CD1c-positive myeloid dendritic cell (primary cell): ENCODE measurements at regions not wholly inside any gene's neighbourhood (a gene's known extent, or its start where the extent isn't known, plus 50 kb on each side); places are given as distances from the start of the nearest gene placed in this dataset.
"Not testable (repeated sequence)": the region's sequence is repeated elsewhere in the genome, so short reads cannot be mapped to it uniquely, and the experiment has no call there.

Experiments
- DNase-seq: peaks from one replicate; pipeline ENCODE4 v3.0.0-alpha.2; 2016; ENCODE audit errors: extremely low spot score

DNA sequence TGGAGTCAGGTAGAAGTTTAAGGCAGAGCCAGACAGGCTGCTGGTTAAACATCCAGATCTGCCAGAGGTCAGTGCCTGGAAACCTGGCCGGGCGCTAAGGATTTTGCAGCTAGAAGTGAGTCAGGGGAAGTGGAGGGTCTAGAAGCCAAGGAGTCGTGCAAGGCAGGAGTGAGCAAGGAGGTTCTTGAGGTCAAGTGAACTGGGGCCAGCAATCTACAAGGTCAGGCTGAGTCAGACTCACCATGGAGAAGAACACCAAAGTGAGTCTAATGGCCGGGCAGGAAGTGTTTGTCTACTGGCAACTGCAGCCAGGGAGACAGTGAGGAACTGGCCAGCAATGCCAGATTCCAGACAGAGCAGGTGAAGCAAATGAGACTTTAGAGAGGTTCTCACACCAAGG is 628.2 kb downstream of the ETNK1 start:
- no peak for DNase-seq

DNA sequence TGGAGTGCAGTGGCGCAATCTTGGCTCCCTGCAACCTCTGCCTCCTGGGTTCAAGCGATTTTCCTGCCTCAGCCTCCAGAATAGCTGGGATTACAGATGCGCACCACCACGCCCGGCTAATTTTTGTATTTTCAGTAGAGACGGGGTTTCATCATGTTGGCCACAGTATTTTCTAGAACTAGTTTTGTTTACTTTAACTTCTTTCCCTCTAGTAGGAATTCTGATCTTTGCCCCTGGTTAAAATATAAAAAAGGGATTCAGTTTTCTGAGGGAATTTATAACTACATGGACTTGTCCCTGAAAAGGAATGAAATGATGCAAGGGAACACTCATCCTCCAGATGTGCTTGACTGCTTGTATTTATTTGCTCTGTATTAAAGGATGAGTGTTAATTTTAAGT is 628.9 kb downstream of the ETNK1 start:
- DNase-seq = not testable (repeated sequence)

GRCh38 chr12:23259558-23259957 is 634.6 kb downstream of the ETNK1 start:
- DNase-seq = no peak

DNA sequence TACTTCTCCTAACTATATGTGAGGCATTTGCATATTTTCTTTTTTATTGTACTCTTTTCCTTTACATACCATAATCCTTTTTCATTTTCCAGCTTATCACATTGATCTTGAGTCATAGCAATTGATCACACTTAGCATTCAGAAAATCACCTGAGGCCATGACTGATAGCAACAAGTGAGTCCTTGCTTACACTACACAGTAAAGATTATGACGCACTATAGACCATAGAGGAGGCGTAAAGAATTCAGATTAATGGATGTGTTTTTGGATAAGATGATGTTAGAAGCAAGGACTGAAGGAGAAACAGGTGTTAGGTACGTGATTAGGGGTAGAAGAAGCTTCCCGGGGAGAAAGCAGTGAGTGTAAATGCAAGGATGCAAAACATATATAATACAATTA is 637.7 kb downstream of the ETNK1 start:
- DNase-seq = no peak

DNA sequence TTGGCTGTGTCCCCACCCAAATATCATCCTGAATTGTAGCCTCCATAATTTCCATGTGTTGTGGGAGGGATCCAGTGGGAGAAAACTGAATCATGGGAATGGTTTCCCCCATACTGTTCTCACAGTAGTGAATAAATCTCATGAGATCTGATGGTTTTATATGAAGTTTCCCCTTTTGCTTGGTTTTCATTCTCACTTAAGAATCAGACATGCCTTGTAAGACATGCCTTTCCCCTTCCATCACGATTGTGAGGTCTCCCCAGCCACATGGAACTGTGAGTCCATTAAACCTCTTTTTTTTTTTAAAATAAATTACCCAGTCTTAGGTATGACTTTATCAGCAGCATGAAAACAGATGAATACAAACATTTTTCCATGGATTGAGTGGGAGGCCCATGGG is 652.9 kb downstream of the ETNK1 start:
- no peak for DNase-seq

DNA sequence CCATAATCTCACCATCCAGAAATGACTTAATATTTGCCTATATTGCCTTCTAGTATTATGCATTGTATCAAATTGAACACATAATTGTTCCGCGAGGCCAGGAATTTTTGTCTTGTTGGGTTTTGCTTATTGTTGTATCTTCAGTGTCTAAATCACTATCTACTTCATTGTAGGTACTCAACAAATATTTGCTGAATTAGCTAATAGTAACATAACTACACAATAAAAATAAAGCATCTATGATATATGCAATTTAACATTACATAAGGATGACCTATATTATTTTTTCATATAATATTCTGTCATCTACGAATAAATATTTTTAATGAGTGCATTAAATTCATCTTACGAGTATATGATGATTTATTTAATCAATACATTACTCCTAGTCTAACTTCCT is 656.3 kb downstream of the ETNK1 start:
- no peak for DNase-seq

DNA sequence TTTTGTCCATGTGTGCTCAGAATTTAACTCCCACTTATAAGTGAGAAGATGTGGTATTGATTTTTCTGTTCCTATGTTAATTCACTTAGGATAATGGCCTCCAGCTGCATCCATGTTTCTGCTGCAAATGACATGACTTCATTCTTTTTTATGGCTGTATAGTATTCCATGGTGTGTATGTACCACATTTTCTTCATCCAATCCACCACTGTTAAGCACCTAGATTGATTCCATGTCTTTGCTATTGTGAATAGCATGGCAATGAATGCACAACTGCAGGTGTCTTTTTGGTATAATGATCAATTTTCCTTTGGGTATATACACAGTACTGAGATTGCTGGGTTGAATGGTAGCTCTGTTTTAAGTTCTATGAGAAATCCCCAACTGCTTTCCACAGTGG is 657.7 kb downstream of the ETNK1 start:
- DNase-seq = no peak

DNA sequence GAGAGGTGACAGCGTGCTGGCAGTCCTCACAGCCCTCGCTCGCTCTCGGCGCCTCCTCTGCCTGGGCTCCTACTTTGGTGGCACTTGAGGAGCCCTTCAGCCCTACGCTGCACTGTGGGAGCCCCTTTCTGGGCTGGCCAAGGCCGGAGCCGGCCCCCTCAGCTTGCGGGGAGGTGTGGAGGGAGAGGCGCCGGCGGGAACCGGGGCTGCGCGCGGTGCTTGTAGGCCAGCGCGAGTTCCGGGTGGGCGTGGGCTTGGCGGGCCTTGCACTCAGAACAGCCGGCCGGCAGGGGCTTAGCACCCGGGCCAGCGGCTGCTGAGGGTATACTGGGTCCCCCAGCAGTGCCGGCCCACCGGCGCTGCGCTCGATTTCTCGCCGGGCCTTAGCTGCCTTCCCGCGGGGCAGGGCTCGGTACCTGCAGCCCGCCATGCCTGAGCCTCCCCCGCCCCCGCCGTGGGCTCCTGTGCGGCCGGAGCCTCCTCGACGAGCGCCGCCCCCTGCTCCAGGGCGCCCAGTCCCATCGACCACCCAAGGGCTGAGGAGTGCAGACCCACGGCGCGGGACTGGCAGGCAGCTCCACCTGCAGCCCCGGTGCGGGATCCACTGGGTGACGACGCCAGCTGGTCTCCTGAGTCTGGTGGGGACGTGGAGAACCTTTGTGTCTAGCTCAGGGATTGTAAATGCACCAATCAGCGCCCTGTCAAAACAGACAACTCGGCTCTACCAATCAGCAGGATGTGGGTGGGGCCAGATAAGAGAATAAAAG is 661.0 kb downstream of the ETNK1 start:
- not testable (repeated sequence) for DNase-seq

- DNase-seq = no peak
These were observed 658.7 kb downstream of the SOX5 start for GRCh38 chr12:23290627-23291330.

- no peak for DNase-seq
These were observed 646.2 kb downstream of the SOX5 start for GRCh38 chr12:23303220-23303619.

GRCh38 chr12:23303821-23304220 is 645.6 kb downstream of the SOX5 start:
- no peak for DNase-seq

DNA sequence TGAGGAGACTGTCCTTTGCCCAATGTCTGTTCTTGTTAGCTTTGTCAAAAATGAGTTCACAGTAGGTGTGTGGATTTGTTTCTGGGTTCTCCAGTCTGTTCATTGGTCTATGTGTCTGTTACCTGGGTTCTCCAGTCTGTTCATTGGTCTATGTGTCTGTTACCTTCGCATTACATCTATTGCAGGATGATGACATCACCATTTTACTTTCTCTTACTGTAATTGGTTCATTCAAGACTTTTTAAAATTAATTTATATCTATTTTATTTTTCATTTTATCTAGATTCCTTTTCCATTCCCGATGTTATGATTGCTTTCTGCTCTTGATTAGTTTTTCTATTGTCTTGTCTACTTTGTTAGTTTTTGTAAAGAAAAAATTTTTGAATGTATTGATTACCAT is 615.5 kb downstream of the SOX5 start:
- DNase-seq = no peak

DNA sequence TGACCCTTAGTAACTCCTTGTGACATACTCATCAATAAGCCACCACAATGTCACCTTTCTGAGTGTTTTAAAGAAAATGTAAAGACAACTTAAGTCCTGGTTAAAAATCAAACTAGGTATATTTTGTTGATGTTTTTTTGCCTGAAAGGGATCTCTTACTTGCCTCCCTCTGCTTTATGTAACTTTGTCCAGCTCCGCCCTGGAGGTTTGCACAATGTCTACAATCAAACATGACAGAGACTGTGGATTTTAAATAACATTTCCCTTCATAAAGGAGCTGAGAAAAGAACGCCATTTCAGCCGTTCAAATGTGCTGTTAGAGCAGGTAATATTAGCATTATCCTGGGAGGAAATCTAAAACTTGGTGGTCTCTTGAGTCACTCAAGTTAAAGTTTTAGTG is 613.9 kb downstream of the SOX5 start:
- DNase-seq = no peak

- no peak for DNase-seq
These were observed 612.3 kb downstream of the SOX5 start for GRCh38 chr12:23337213-23337612.

DNA sequence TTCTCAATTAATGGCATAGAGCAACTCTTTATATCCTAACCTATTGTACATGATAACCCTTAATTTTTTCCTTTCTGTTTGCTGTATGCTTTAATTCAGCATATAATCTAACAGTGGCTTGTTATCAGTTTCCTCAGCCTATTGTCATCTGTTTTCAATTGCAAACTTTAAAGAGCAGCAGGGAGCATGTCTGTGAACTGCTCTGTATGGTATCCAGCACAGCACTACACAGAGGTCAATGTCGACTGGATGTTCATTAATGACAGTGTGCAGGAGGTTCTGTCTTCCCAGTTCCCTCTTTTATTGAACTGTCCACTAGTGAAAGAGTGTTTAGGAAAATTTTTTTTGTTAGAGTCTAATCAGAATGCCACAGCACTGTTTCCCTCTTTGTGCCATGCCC is 609.1 kb downstream of the SOX5 start:
- DNase-seq = no peak

DNA sequence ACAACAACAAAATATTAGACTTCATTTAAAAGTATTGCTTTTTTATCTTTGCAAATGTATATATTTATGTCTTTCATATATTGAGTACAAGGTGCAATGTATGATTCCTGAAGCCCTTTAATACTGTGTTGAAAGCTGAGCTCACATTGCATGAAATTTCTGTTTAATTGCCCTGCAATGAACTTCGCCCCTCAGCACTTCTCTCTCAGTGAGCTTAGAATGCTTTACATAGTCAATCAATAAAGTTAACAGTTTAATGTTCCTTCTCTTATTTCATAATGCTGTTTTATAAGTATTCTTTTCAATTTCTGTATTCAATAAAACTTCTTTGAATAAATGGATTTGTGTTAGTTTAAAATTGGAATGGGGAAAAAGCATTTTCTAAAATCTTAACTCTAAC is 607.1 kb downstream of the SOX5 start:
- no peak for DNase-seq

GRCh38 chr12:23349564-23349963 is 599.9 kb downstream of the SOX5 start:
- DNase-seq = no peak

DNA sequence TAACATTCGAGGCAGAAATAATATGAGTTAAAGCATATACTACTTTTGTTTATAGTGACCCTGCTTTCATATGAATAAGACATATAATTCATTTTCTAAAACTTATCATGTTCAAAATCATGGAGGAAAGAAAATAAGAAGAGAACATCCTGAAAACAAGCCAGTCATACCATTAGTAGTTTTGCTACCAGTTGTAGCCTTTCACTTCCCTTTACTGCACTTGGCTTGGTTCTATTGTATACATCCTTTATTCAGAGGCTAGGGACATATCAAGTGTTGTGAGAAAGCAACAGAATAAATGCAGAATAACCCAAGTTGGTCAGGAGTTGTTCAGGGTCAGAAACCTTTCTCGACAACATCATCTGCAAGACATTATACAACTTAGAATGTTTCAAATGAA is 598.7 kb downstream of the SOX5 start:
- no peak for DNase-seq

GRCh38 chr12:23352670-23353069 is 596.8 kb downstream of the SOX5 start:
- no peak for DNase-seq

- DNase-seq = no peak
These were observed 594.7 kb downstream of the SOX5 start for GRCh38 chr12:23354800-23355199.

DNA sequence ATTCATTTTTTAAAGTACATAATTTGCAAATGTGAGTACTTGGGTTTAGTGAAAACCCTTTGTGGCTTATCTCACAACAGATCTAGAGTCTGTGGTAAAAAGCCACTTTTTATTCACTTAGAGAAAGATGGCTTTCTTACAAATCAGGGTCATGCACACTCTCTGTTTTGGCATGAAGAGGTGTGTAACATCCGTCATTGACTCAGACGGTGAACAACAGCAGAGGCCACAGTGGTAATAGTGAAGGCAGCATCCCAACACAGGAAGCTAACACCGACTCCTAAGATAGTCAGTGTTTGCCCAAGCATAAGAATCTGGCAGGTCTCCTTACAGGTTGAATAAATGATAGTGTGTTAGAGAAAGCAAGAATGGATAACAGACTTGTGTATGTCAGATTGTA is 593.0 kb downstream of the SOX5 start:
- no peak for DNase-seq

DNA sequence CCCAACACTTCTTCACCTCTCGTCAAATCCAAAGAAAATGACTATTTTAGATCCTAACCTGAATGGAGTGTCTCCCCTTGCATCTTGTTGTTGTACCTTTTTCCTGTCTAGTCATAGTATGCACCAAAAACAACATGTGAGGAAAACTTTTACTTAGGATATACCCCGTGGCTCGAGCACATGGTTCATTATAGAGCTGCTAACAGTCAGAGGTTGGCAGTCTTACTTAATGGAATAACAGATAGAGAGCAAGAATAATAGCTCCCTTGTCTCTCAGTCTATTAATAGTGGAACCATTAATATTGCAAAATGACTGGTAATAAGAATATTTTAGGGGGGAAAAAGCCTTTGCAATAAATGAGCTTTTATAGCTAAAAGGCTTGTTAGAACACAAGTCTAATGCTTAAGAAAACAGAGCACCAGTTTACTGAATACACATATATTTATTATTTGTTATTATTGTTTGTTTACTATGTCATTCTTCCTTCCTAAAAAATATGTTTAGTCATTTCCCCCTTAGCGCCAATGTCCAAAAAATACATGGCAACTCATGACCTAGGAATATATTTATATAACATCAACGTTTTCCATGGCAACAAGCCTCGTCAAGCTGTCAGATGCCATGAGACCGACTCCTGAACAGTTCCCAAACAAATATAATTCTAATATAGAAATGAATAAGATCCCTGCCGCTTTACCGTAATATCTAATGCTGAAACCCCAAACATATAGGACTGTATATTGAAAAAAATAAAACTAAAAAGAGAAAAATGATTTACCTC is 592.4 kb downstream of the SOX5 start:
- DNase-seq = no peak
